ENCODE measurements at regions not wholly inside any gene's neighbourhood (a gene's known extent, or its start where the extent isn't known, plus 50 kb on each side); places are given as distances from the start of the nearest gene placed in this dataset.

DNA sequence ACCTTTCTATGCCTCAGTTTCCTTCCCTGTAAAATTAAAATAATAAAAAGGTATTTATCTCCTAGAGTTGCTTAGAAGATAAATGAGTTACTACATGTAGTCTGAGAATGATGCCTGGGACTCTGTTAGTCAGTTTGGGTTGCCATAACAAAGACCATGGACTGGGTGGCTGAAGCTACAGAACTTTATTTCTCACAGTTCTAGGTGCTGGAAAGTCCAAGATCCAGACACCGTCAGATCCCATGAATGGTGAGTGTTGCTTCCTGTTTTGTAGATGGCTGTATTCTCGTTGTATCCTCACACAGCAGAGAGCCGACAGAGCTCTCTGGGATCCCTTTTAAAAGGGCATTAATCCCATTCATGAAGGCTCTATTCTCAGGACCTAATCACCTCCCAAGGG, 64.0 kb upstream of the LTA4H start:
- Histone ChIP-seq H3K27me3 (no peaks in the 10 kb centered on the region), H3K36me3 (no peaks in the 10 kb centered on the region), H3K9me3 (no peaks in the 10 kb centered on the region), H3K27ac (no peak overlapping the region), H3K4me3 (no peak overlapping the region), H3K4me1 (no peaks in the 10 kb centered on the region)
- WGBS, 2 donors: 52 to 61% methylated on average over 3 of the region's 3 CpGs
- TF ChIP-seq EP300 (IDR thresholded peaks at IDR 0.05): no peak
- no peak for TF ChIP-seq POLR2A (IDR thresholded peaks at IDR 0.05)
- TF ChIP-seq, protein P1, sequence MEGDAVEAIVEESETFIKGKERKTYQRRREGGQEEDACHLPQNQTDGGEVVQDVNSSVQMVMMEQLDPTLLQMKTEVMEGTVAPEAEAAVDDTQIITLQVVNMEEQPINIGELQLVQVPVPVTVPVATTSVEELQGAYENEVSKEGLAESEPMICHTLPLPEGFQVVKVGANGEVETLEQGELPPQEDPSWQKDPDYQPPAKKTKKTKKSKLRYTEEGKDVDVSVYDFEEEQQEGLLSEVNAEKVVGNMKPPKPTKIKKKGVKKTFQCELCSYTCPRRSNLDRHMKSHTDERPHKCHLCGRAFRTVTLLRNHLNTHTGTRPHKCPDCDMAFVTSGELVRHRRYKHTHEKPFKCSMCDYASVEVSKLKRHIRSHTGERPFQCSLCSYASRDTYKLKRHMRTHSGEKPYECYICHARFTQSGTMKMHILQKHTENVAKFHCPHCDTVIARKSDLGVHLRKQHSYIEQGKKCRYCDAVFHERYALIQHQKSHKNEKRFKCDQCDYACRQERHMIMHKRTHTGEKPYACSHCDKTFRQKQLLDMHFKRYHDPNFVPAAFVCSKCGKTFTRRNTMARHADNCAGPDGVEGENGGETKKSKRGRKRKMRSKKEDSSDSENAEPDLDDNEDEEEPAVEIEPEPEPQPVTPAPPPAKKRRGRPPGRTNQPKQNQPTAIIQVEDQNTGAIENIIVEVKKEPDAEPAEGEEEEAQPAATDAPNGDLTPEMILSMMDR (IDR thresholded peaks at IDR 0.05): no peak
- no peak for DNase-seq (ENCODE audit: low spot score in 2 of 2)

DNA sequence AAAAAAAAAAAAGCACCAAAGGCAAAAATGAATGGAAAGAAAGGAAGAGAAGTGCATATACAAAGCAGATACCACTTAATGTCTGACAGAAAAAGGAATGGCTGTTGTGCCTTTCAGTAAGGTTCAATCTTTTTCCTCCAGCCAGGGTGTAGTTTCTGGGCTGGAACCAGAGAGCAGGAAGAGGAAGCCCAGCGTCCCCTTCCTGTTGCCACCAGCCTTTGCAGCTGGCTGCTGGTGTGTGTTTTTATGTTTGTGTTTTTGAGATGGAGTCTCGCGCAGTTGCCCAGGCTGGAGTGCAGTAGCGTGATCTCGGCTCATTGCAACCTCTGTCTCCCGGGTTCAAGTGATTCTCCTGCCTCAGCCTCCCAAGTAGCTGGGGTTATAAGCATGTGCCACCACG, 64.6 kb upstream of the LTA4H start:
- H3K36me3 ChIP-seq: no peaks in the 10 kb centered on the region
- no peaks in the 10 kb centered on the region for H3K27me3 ChIP-seq
- H3K4me3 ChIP-seq: no peak overlapping the region
- WGBS, 2 donors: 78 to 90% methylated on average over 7 of the region's 7 CpGs
- H3K4me1 ChIP-seq: no peaks in the 10 kb centered on the region
- H3K9me3 ChIP-seq: no peaks in the 10 kb centered on the region
- TF ChIP-seq EP300 (IDR thresholded peaks at IDR 0.05) (no peak), POLR2A (IDR thresholded peaks at IDR 0.05) (no peak)
- TF ChIP-seq, protein P1 (IDR thresholded peaks at IDR 0.05): no peak
- DNase-seq (ENCODE audit: low spot score in 2 of 2): no peak
- H3K27ac ChIP-seq: no peak overlapping the region

DNA sequence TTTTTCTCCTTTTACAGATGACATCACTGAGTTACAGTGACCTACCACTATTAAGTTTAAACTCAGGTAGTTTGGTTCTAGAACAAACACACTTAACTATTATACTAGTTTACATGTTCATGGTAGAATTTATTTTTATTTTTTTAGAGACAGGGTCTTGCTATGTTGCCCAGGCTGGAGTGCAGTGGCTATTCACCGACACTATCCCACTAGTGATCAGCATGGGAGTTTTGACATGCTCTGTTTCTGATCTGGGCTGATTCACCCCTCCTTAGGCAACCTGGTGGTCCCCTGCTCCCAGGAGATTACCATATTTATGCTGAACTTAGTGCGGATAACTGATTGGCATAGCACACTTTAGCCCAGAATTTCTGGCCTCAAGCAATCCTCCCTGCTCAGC, 66.4 kb upstream of the LTA4H start:
- DNase-seq (ENCODE audit: low spot score in 2 of 2): no peak
- Histone ChIP-seq H3K9me3 (no peaks in the 10 kb centered on the region), H3K4me3 (no peak overlapping the region)

DNA sequence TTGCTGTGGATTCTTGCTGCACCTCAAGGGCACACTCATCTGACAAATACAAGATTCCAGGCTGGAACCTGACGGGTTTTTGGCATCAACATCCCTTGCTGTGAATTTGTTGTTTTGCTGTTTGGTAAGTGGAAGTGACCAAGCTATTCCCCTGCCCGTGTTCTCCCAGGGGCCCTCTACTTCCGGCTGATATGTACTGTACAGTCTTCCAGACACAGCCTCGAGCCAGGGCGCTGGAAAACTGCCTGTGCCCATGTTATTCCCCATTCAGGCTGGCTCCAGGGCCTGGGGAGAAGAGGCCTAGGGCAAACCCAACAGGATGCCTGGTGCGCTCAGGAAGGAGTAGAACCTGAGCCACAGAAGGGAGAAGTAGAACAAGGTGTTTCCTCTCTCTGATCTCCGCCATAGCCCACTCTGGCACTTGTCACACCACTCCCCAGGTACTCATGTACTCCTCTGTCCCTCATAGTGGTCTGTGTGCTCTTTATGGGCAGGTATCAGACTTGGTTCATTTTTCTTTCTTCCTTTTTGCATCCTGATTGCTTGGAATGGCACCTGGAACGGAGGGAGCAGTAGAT, 67.8 kb upstream of the LTA4H start:
- Histone ChIP-seq H3K27me3 (no peaks in the 10 kb centered on the region), H3K4me1 (peaks cover 0 to 1% (median 0%) of the 10 kb centered on the region in 4 donors), H3K4me3 (no peak overlapping the region), H3K36me3 (no peaks in the 10 kb centered on the region), H3K27ac (peak overlapping the region in 1 of 4 donors; percentile 13), H3K9me3 (no peaks in the 10 kb centered on the region)
- WGBS, 2 donors: 59 to 64% methylated on average over 8 of the region's 8 CpGs
- TF ChIP-seq, protein P1 (IDR thresholded peaks at IDR 0.05): no peak
- TF ChIP-seq EP300 (IDR thresholded peaks at IDR 0.05): no peak
- TF ChIP-seq POLR2A (IDR thresholded peaks at IDR 0.05): no peak
- no peak for DNase-seq (ENCODE audit: low spot score in 2 of 2)

More for the DNA sequence above, 66.4 kb upstream of the LTA4H start:
- no peak overlapping the region for H3K27ac ChIP-seq
- WGBS, 2 donors: 89 to 100% methylated on average over 2 of the region's 2 CpGs
- no peaks in the 10 kb centered on the region for H3K36me3 ChIP-seq
- H3K4me1 ChIP-seq: no peaks in the 10 kb centered on the region
- no peaks in the 10 kb centered on the region for H3K27me3 ChIP-seq
- TF ChIP-seq POLR2A (IDR thresholded peaks at IDR 0.05) (no peak), EP300 (IDR thresholded peaks at IDR 0.05) (no peak)
- TF ChIP-seq, protein P1 (IDR thresholded peaks at IDR 0.05): no peak

DNA sequence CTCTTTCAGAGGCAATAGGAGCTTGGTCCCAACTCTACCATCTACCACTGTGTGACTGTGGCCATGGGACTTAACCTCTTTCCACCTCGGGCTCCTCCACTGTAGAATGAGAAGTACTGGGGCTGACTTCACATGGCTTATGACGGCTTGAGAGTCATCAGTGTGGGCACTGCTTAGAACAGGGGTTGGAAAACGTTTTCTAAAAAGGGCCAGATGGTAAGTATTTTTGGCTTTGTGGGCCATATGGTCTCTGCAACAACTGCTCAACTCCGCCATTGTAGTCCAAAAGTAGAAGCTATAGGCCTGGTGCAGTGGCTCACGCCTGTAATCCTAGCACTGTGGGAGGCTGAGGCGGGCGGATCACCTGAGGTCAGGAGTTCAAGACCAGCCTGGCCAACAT, 69.2 kb upstream of the LTA4H start:
- no peak overlapping the region for H3K27ac ChIP-seq
- no peaks in the 10 kb centered on the region for H3K36me3 ChIP-seq
- no peaks in the 10 kb centered on the region for H3K27me3 ChIP-seq
- TF ChIP-seq, protein P1 (IDR thresholded peaks at IDR 0.05): no peak
- TF ChIP-seq EP300 (IDR thresholded peaks at IDR 0.05) (no peak), POLR2A (IDR thresholded peaks at IDR 0.05) (no peak)
- peaks cover 0 to 4% (median 0%) of the 10 kb centered on the region in 4 donors for H3K4me1 ChIP-seq
- DNase-seq (ENCODE audit: low spot score in 2 of 2): no peak
- no peak overlapping the region for H3K4me3 ChIP-seq
- no peaks in the 10 kb centered on the region for H3K9me3 ChIP-seq
- WGBS, 2 donors: 86 to 90% methylated on average over 7 of the region's 7 CpGs
